K562 (cell line): ENCODE measurements at regions not wholly inside any gene's neighbourhood (a gene's known extent, or its start where the extent isn't known, plus 50 kb on each side); places are given as distances from the start of the nearest gene placed in this dataset.

Experiments used
- CREB3 ChIP-seq: fragments of 450-650 bp; conservative IDR thresholded peaks from 2 replicates; pipeline ENCODE4 v1.6.1; 2016; ENCODE audit warnings: missing genetic modification characterization, low read depth, mild to moderate bottlenecking, missing compliant biosample characterization, moderate library complexity
- EZH2 ChIP-seq: IDR thresholded peaks from 2 replicates; pipeline ENCODE4 v1.6.1; 2012; ENCODE audit warnings: low read depth, mild to moderate bottlenecking, inconsistent platforms, low read length, borderline replicate concordance
- POLR2A ChIP-seq: fragments of 450-650 bp; conservative IDR thresholded peaks from 2 replicates; pipeline ENCODE4 v1.6.1; 2016
- RCOR1 ChIP-seq, 2 experiments: IDR thresholded peaks; 2 replicates each; pipeline ENCODE4 v1.6.1; 2012; ENCODE audit warnings: low read depth in 2 of 2, low read length in 2 of 2, borderline replicate concordance in 1 of 2, improper control_type of control experiment in 1 of 2
- XRCC5 ChIP-seq: fragments of 200-400 bp; formaldehyde crosslinking; IDR thresholded peaks from 2 replicates; pipeline ENCODE4 v1.6.1; 2017; ENCODE audit warnings: low read depth, mild to moderate bottlenecking, low read length
- ZNF324 ChIP-seq: fragments of 250-450 bp; sonication (Bioruptor Pico); IDR thresholded peaks from 2 replicates; pipeline ENCODE4 v1.4.0; 2020; ENCODE audit warnings: mild to moderate bottlenecking

- TF ChIP-seq CREB3 (tag) (no peak), ZNF324 (CRISPR knock-in tag) (no peak), RCOR1 (IDR thresholded peaks at IDR 0.05; ENCODE audit: borderline replicate concordance in 1 of 2, low read depth in 2 of 2, low read length in 2 of 2) (no peak), POLR2A (no peak), EZH2 (no peak), XRCC5 (no peak)
These were observed 204.5 kb upstream of the RHOBTB1 start for GRCh38 chr10:61148451-61148850.
